ENCODE measurements at regions not wholly inside any gene's neighbourhood (a gene's known extent, or its start where the extent isn't known, plus 50 kb on each side); places are given as distances from the start of the nearest gene placed in this dataset.

DNA sequence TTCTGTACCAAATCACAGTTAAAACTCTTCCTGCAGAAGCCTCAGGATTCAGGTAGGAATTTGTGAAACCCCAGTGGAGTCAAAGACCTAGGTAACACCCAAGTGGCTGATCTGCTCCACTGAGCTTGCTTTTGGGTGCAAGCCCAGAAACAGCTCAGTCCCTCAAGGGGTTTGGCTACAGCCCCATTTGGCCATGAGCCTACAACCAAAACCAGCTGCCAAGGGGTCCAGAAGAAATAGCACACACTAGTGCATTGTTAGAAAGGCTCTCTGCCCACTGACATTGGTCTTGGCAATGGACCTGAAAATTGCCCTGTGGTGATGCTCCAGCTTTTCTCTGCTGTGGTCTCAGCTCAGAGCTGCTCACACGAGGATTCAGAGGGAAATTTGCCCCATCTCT lies 577.4 kb upstream of the INTU start:
- TF ChIP-seq ZBTB21 (CRISPR knock-in tag; IDR thresholded peaks at IDR 0.05; ENCODE audit: borderline replicate concordance) (no peak), ZMAT4 (CRISPR knock-in tag; IDR thresholded peaks at IDR 0.05) (no peak), PRDM15 (CRISPR knock-in tag; IDR thresholded peaks at IDR 0.05) (no peak), ESRRA (CRISPR knock-in tag; IDR thresholded peaks at IDR 0.05; ENCODE audit: borderline replicate concordance) (no peak), MLX (CRISPR knock-in tag; IDR thresholded peaks at IDR 0.05) (no peak)
- TF ChIP-seq, protein P1, sequence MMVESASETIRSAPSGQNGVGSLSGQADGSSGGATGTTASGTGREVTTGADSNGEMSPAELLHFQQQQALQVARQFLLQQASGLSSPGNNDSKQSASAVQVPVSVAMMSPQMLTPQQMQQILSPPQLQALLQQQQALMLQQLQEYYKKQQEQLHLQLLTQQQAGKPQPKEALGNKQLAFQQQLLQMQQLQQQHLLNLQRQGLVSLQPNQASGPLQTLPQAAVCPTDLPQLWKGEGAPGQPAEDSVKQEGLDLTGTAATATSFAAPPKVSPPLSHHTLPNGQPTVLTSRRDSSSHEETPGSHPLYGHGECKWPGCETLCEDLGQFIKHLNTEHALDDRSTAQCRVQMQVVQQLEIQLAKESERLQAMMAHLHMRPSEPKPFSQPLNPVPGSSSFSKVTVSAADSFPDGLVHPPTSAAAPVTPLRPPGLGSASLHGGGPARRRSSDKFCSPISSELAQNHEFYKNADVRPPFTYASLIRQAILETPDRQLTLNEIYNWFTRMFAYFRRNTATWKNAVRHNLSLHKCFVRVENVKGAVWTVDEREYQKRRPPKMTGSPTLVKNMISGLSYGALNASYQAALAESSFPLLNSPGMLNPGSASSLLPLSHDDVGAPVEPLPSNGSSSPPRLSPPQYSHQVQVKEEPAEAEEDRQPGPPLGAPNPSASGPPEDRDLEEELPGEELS (CRISPR knock-in tag; IDR thresholded peaks at IDR 0.05), result no peak
- TF ChIP-seq, protein P2, sequence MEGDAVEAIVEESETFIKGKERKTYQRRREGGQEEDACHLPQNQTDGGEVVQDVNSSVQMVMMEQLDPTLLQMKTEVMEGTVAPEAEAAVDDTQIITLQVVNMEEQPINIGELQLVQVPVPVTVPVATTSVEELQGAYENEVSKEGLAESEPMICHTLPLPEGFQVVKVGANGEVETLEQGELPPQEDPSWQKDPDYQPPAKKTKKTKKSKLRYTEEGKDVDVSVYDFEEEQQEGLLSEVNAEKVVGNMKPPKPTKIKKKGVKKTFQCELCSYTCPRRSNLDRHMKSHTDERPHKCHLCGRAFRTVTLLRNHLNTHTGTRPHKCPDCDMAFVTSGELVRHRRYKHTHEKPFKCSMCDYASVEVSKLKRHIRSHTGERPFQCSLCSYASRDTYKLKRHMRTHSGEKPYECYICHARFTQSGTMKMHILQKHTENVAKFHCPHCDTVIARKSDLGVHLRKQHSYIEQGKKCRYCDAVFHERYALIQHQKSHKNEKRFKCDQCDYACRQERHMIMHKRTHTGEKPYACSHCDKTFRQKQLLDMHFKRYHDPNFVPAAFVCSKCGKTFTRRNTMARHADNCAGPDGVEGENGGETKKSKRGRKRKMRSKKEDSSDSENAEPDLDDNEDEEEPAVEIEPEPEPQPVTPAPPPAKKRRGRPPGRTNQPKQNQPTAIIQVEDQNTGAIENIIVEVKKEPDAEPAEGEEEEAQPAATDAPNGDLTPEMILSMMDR (IDR thresholded peaks at IDR 0.05), result no peak
